OCI-LY1 (cell line): ENCODE measurements at regions not wholly inside any gene's neighbourhood (a gene's known extent, or its start where the extent isn't known, plus 50 kb on each side); places are given as distances from the start of the nearest gene placed in this dataset.

Experiments used
- CTCF ChIP-seq: fragments of 200-600 bp; sonication (generic), shearing (Covaris generic); IDR thresholded peaks from 2 replicates; pipeline ENCODE4 v1.5.1; 2017; ENCODE audit warnings: mild to moderate bottlenecking, antibody characterized with exemption, low read length, moderate library complexity, mixed read lengths
- EZH2 ChIP-seq: fragments of 200-600 bp; sonication (generic), shearing (Covaris generic); IDR thresholded peaks from 2 replicates; pipeline ENCODE4 v1.8.0; 2017; ENCODE audit warnings: borderline replicate concordance, mixed run types, mild to moderate bottlenecking, antibody characterized with exemption, low read length, moderate library complexity, mixed read lengths

- TF ChIP-seq CTCF (no peak), EZH2 (no peak)
Observed at GRCh38 chr3:188053710-188054380, 100.1 kb upstream of the LPP start.
